Panc1 (cell line): ENCODE measurements at regions not wholly inside any gene's neighbourhood (a gene's known extent, or its start where the extent isn't known, plus 50 kb on each side); places are given as distances from the start of the nearest gene placed in this dataset.

Experiments used
- ATAC-seq: fragments of 200-7000 bp; cut with Tn5 transposase; 2 replicates; pipeline ENCODE4 v1.9.1; 2020; ENCODE audit warnings: mild to moderate bottlenecking, moderate library complexity
- BruUV-seq: library from RNA; stranded (reverse); fragments of 400-500 nt; replicated peaks from 2 replicates; lab custom pipeline; 2021; lab: Mats Ljungman, UMichigan
- CTCF ChIA-PET: fragments of 300-600 bp; sonication (Branson Sonifier 250); formaldehyde crosslinking; loops from one replicate; lab custom pipeline; 2022; ENCODE audit warnings: antibody characterized with exemption; lab: Charles Lee
- POLR2A ChIA-PET: fragments of 300-600 bp; sonication (Branson Sonifier 250); formaldehyde crosslinking; loops from one replicate; lab custom pipeline; 2022; ENCODE audit warnings: antibody characterized with exemption; lab: Charles Lee
- DNase-seq: peaks from one replicate; pipeline ENCODE4 v3.0.0-alpha.2; 2010; ENCODE audit warnings: low read depth, low spot score
- H3K27ac ChIP-seq: 2 replicates; pipeline ENCODE4 v1.5.1; 2011; ENCODE audit warnings: mild to moderate bottlenecking, low read length, inconsistent platforms
- H3K27me3 ChIP-seq: fragments of 200-500 bp; sonication (Bioruptor generic); 2 replicates; pipeline ENCODE4 v1.6.0; 2014; ENCODE audit warnings: low read length, inconsistent platforms; ENCODE audit not compliant: control insufficient read depth, insufficient read depth
- H3K36me3 ChIP-seq: fragments of 200-500 bp; sonication (Bioruptor generic); 2 replicates; pipeline ENCODE4 v1.5.1; 2014; ENCODE audit warnings: inconsistent platforms, mild to moderate bottlenecking, low read length, moderate library complexity; ENCODE audit not compliant: control insufficient read depth, insufficient read depth
- H3K4me1 ChIP-seq: 2 replicates; pipeline ENCODE4 v1.5.1; 2011; ENCODE audit warnings: inconsistent platforms, mild to moderate bottlenecking, low read length, moderate library complexity; ENCODE audit not compliant: control insufficient read depth, insufficient read depth
- H3K4me3 ChIP-seq, 2 experiments: 2 replicates each; pipeline ENCODE4 v1.5.1; 2011 to 2012; ENCODE audit warnings: low read depth in 2 of 2, low read length in 2 of 2, mild to moderate bottlenecking in 2 of 2, inconsistent platforms in 1 of 2, moderate library complexity in 1 of 2
- H3K9me3 ChIP-seq: fragments of 200-500 bp; sonication (Bioruptor generic); 2 replicates; pipeline ENCODE4 v1.5.1; 2014; ENCODE audit warnings: low read depth, mild to moderate bottlenecking, inconsistent platforms, low read length, moderate library complexity; ENCODE audit not compliant: control insufficient read depth, insufficient read depth
- CTCF ChIP-seq: fragments of 450-650 bp; IDR thresholded peaks from 2 replicates; pipeline ENCODE4 v1.5.1; 2017; ENCODE audit warnings: mild to moderate bottlenecking
- POLR2AphosphoS5 ChIP-seq: IDR thresholded peaks from 2 replicates; pipeline ENCODE4 v1.6.1; 2012; ENCODE audit warnings: mild to moderate bottlenecking, low read depth, low read length, moderate library complexity
- REST ChIP-seq, 2 experiments: IDR thresholded peaks; 2 replicates each; pipeline ENCODE4 v1.6.1; 2011 to 2012; ENCODE audit warnings: low read depth in 2 of 2, control low read depth in 1 of 2, low read length in 1 of 2, mild to moderate bottlenecking in 1 of 2, moderate library complexity in 1 of 2; ENCODE audit not compliant: insufficient read depth in 1 of 2
- SIN3A ChIP-seq: IDR thresholded peaks from 2 replicates; pipeline ENCODE4 v1.6.1; 2012; ENCODE audit warnings: low read depth, mild to moderate bottlenecking, low read length, moderate library complexity, borderline replicate concordance; ENCODE audit not compliant: insufficient read depth
- TCF7L2 ChIP-seq: IDR thresholded peaks from 2 replicates; pipeline ENCODE4 v1.6.1; 2011; ENCODE audit warnings: mild to moderate bottlenecking, low read depth, low read length, inconsistent platforms
- in situ Hi-C: cut with HindIII; loops from 2 replicates; pipeline ENCODE4 v1.10.0; 2016; ENCODE audit warnings: low sequenced_read_pairs, low pct_unique_long_range_greater_than_20kb
- intact Hi-C: fragments of 100-400 bp; cut with micrococcal nuclease; formaldehyde crosslinking; loops from one replicate; pipeline ENCODE4 v1.10.0; 2022; ENCODE audit not compliant: unreplicated experiment

GRCh38 chr3:177960722-177961121, 575.5 kb upstream of the KCNMB2 start:
- no peak for TF ChIP-seq SIN3A
- TF ChIP-seq CTCF = no peak
- TF ChIP-seq TCF7L2 = no peak
- no peak for TF ChIP-seq POLR2AphosphoS5
- TF ChIP-seq REST (IDR thresholded peaks at IDR 0.05; ENCODE audit: insufficient read depth in 1 of 2, low read depth in 2 of 2, low read length in 1 of 2) = no peak
- ChIA-PET POLR2A (no interaction called here), CTCF (no interaction called here)
- Histone ChIP-seq H3K4me1 (no peaks in the 10 kb centered on the region), H3K9me3 (no peaks in the 10 kb centered on the region), H3K36me3 (no peaks in the 10 kb centered on the region), H3K27ac (no peak overlapping the region; the same call in 1 of the 2 replicates), H3K27me3 (no peaks in the 10 kb centered on the region), H3K4me3 (no peak overlapping the region)
- ATAC-seq (no peak), DNase-seq (no peak)
- in situ Hi-C loops (no loop called here), intact Hi-C loops (no loop called here)
- BruUV-seq = no TSS peak

- Histone ChIP-seq H3K9me3 (no peaks in the 10 kb centered on the region), H3K27me3 (no peaks in the 10 kb centered on the region), H3K36me3 (no peaks in the 10 kb centered on the region), H3K27ac (no peak overlapping the region), H3K4me1 (no peaks in the 10 kb centered on the region), H3K4me3 (no peak overlapping the region)
- no peak for TF ChIP-seq REST (IDR thresholded peaks at IDR 0.05; ENCODE audit: insufficient read depth in 1 of 2, low read depth in 2 of 2, low read length in 1 of 2)
- TF ChIP-seq POLR2AphosphoS5 = no peak
- TF ChIP-seq TCF7L2 = no peak
- TF ChIP-seq CTCF = no peak
- no peak for TF ChIP-seq SIN3A
- intact Hi-C loops = no loop called here
- POLR2A ChIA-PET = no interaction called here
- DNase-seq = no peak
- no TSS peak for BruUV-seq
- ATAC-seq = no peak
- CTCF ChIA-PET = no interaction called here
- in situ Hi-C loops = no loop called here
Measured at GRCh38 chr3:177961784-177962183, 574.5 kb upstream of the KCNMB2 start.
